Right lobe of liver (tissue), 4 donors: ENCODE measurements at regions not wholly inside any gene's neighbourhood (a gene's known extent, or its start where the extent isn't known, plus 50 kb on each side); places are given as distances from the start of the nearest gene placed in this dataset.

ENCODE experiments used
- CTCF ChIP-seq, 4 donors: fragments of 200-600 bp in 3 of 4; fragments of 450-650 bp in 1 of 4; IDR thresholded peaks; one replicate each; pipeline versions ENCODE4 v1.5.1 to v1.8.0; 2016 to 2022; ENCODE audit warnings: antibody characterized with exemption in 4 of 4, mild to moderate bottlenecking in 2 of 4
- POLR2A ChIP-seq: fragments of 450-650 bp; IDR thresholded peaks from one replicate; pipeline ENCODE4 v1.6.1; 2017; ENCODE audit warnings: antibody characterized with exemption, mild to moderate bottlenecking
- donor health status: DM: no; HTN: no; CAD: no.
- donor health status: DM: no; HTN: no; CAD: no.
- donor health status: DM: no; HTN: yes; CAD: no.

GRCh38 chr14:100673807-100674154, 52.9 kb upstream of the DLK1 start:
- TF ChIP-seq CTCF (IDR thresholded peaks at IDR 0.05) (no peak), POLR2A (no peak)
